NCI-H1048 (cell line): ENCODE measurements at regions not wholly inside any gene's neighbourhood (a gene's known extent, or its start where the extent isn't known, plus 50 kb on each side); places are given as distances from the start of the nearest gene placed in this dataset.
"Not testable (repeated sequence)": the region's sequence is repeated elsewhere in the genome, so short reads cannot be mapped to it uniquely, and the experiment has no call there.

Source experiments
- DNase-seq: peaks from one replicate; lab custom pipeline; 2025; lab: John Stamatoyannopoulos, UW

GRCh38 chr12:28987538-28988324 lies 161.3 kb upstream of the FAR2 start:
- no peak for DNase-seq

- DNase-seq: no peak
Measured at GRCh38 chr12:28988325-28988704, 160.8 kb upstream of the FAR2 start.

- no peak for DNase-seq
Measured at GRCh38 chr12:28991626-28992025, 157.5 kb upstream of the FAR2 start.

- DNase-seq: no peak
Measured at GRCh38 chr12:28993720-28994119, 155.4 kb upstream of the FAR2 start.

GRCh38 chr12:28994179-28994715 lies 154.8 kb upstream of the FAR2 start:
- DNase-seq: no peak

- DNase-seq: no peak
Measured at GRCh38 chr12:28996688-28997087, 152.4 kb upstream of the FAR2 start.

- no peak for DNase-seq
Measured at GRCh38 chr12:28998662-28999120, 150.4 kb upstream of the FAR2 start.

GRCh38 chr12:29004066-29004935 lies 144.8 kb upstream of the FAR2 start:
- DNase-seq: no peak

- no peak for DNase-seq
Measured at GRCh38 chr12:29004936-29005304, 144.2 kb upstream of the FAR2 start.

- DNase-seq: no peak
Measured at GRCh38 chr12:29008786-29009185, 140.3 kb upstream of the FAR2 start.

GRCh38 chr12:29012673-29013072 lies 136.4 kb upstream of the FAR2 start:
- no peak for DNase-seq

GRCh38 chr12:29017532-29017931 lies 131.5 kb upstream of the FAR2 start:
- not testable (repeated sequence) for DNase-seq

GRCh38 chr12:29023436-29024076 lies 125.5 kb upstream of the FAR2 start:
- DNase-seq: no peak

GRCh38 chr12:29024117-29024516 lies 125.0 kb upstream of the FAR2 start:
- no peak for DNase-seq

GRCh38 chr12:29025937-29026336 lies 123.1 kb upstream of the FAR2 start:
- DNase-seq: no peak

- DNase-seq: no peak
Measured at GRCh38 chr12:29026419-29026818, 122.7 kb upstream of the FAR2 start.

- DNase-seq: not testable (repeated sequence)
Measured at GRCh38 chr12:29029484-29029883, 119.6 kb upstream of the FAR2 start.

- DNase-seq: no peak
Measured at GRCh38 chr12:29030006-29030405, 119.1 kb upstream of the FAR2 start.

GRCh38 chr12:29032446-29032845 lies 116.6 kb upstream of the FAR2 start:
- no peak for DNase-seq

- DNase-seq: no peak
Measured at GRCh38 chr12:29033519-29033918, 115.6 kb upstream of the FAR2 start.

GRCh38 chr12:29035112-29035511 lies 114.0 kb upstream of the FAR2 start:
- DNase-seq: no peak

GRCh38 chr12:29039013-29039412 lies 110.1 kb upstream of the FAR2 start:
- DNase-seq: no peak
